ENCODE measurements at regions not wholly inside any gene's neighbourhood (a gene's known extent, or its start where the extent isn't known, plus 50 kb on each side); places are given as distances from the start of the nearest gene placed in this dataset.
"Not testable (repeated sequence)": the region's sequence is repeated elsewhere in the genome, so short reads cannot be mapped to it uniquely, and the experiment has no call there.

DNA sequence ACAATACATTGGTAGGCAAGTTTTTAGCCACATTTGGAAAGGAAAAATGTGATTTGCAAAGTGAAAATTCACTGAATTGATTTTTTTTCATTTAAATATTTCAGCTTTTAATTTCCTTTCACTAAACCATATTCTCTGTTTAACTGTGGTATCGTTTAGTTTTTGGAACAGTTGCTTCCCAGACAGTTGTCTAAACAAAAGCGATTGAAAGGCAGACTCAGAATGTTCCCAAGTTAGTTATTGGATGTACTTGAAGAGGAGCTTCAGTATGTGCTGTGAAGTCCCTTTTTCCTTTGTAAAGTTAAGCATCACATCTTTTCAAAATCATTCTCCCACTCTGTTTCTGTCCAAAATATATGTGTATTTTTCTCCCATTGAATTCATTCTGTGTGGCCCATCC, 623.4 kb upstream of the LUZP2 start:
- DNase-seq (ENCODE audit: low read depth in 2 of 2): no peak
- H3K4me3 ChIP-seq (replicated peaks in 1 of 2; ENCODE audit: low read depth in 2 of 2, low read length in 2 of 2): no peak overlapping the region
- TF ChIP-seq, protein P1, sequence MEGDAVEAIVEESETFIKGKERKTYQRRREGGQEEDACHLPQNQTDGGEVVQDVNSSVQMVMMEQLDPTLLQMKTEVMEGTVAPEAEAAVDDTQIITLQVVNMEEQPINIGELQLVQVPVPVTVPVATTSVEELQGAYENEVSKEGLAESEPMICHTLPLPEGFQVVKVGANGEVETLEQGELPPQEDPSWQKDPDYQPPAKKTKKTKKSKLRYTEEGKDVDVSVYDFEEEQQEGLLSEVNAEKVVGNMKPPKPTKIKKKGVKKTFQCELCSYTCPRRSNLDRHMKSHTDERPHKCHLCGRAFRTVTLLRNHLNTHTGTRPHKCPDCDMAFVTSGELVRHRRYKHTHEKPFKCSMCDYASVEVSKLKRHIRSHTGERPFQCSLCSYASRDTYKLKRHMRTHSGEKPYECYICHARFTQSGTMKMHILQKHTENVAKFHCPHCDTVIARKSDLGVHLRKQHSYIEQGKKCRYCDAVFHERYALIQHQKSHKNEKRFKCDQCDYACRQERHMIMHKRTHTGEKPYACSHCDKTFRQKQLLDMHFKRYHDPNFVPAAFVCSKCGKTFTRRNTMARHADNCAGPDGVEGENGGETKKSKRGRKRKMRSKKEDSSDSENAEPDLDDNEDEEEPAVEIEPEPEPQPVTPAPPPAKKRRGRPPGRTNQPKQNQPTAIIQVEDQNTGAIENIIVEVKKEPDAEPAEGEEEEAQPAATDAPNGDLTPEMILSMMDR (IDR thresholded peaks at IDR 0.05; ENCODE audit: low read depth, low read length): no peak

DNA sequence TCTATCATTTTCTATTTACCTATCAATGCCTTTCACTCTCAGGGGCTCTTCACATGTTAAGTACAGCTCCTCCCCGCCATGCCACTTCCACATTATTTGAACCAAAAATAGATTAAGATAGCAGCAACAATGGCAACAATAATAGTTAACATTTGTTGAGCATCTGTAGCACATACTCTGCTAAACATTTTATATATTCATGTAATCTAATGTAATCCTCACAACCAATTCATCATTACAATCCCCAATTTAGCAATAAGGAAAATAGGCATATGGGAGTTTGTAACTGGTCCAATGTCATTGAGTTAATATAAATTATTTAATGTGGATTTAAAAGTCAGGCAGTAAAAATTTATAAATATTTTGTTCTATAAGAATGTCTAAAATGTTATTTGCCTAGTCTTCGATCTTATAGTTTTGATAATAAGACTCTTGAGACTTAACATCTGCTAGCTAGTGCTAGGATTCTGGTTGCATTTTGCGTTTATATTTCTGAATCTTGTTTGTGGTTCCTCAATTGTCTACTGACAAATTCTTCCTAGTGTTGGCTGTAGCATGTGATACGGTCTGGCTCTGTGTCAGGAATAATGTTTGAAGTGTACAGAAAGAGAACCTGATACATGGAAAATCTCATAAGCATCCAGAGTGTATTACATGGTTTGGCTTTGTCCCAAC, 621.5 kb upstream of the LUZP2 start:
- H3K4me3 ChIP-seq (replicated peaks in 1 of 2; ENCODE audit: low read depth in 2 of 2, low read length in 2 of 2): no peak overlapping the region
- DNase-seq (ENCODE audit: low read depth in 2 of 2): peak in 1 of 2 donors; percentile 18
- TF ChIP-seq, protein P1 (IDR thresholded peaks at IDR 0.05; ENCODE audit: low read depth, low read length): no peak

DNA sequence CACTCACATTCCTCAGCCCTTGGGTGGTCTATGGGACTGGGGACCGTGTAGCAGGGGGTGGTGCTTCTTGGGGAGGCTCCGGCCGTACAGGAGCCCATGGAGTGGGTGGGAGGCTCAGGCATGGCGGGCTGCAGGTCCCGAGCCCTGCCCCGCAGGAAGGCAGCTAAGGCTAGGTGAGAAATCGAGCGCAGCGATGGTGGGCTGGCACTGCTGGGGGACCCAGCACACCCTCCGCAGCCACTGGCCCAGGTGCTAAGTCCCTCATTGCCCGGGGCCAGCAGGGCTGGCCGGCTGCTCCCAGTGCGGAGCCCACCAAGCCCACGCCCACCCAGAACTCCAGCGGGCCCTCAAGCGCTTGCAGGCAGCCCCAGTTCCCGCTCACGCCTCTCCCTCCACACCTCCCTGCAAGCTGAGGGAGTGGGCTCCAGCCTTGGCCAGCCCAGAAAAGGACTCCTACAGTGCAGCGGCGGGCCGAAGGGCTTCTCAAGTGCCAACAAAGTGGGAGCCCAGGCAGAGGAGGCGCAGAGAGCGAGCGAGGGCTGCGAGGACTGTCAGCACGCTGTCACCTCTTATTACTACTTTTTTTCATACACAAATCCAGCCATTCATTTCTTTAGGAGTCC, 613.3 kb upstream of the LUZP2 start:
- H3K4me3 ChIP-seq (replicated peaks in 1 of 2; ENCODE audit: low read depth in 2 of 2, low read length in 2 of 2); DNase-seq (ENCODE audit: low read depth in 2 of 2): not testable (repeated sequence)

DNA sequence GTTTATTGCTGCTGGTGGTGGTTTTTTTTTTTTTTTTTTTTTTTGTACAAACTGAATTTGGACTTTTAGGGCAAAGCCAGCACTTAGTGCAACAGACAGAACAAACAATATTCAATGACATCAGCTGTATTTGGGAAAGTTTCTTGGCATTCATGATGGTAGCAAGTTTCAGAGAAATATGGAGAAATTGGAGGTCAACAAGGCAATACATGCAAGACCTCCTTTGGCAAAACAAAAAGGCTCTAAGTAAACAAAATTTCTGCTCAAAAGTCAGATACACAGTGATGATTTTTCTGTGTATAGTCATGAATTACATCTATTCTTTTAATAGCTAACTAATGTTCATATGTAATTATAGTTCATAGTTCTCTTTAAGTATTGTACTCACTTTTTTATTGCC, 612.5 kb upstream of the LUZP2 start:
- TF ChIP-seq, protein P1 (IDR thresholded peaks at IDR 0.05; ENCODE audit: low read depth, low read length): no peak
- no peak overlapping the region for H3K4me3 ChIP-seq (replicated peaks in 1 of 2; ENCODE audit: low read depth in 2 of 2, low read length in 2 of 2)
- no peak for DNase-seq (ENCODE audit: low read depth in 2 of 2)

DNA sequence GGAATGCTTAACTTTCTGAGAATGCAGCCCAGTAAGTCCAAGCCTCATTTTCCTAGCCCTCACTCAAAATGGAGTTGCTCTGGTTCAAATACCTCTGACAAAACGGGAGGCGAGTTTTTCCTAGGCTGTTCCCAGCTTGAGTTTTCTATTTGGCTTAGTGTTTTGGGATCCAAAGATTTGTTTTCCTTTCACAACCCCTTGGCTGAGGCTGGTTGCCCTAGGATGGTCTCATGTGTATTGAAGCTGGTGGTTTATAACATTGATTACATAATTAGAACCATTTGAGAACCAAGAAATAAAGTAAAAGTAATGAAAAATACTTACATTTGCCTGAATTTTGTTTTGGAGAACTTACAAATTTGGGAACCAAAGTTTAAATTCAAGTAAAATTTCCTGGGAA, 611.1 kb upstream of the LUZP2 start:
- TF ChIP-seq, protein P1 (IDR thresholded peaks at IDR 0.05; ENCODE audit: low read depth, low read length): no peak
- H3K4me3 ChIP-seq (replicated peaks in 1 of 2; ENCODE audit: low read depth in 2 of 2, low read length in 2 of 2): no peak overlapping the region
- no peak for DNase-seq (ENCODE audit: low read depth in 2 of 2)

DNA sequence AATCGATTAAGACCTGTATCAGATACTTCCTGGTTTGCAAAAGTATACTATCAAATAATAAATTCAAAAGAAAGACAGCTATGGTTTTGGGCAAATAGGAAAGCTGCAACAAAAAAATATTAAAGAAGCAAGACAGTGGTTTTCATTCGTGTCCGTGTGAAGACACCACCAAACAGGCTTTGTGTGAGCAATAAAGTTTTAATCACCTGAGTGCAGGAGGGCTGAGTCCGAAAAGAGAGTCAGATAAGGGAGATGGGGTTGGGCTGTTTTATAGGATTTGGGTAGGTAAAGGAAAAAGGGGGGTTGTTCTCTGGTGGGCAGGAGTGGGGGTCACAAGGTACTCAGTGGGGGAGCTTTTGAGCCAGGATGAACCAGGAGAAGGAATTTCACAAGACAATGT, 609.7 kb upstream of the LUZP2 start:
- not testable (repeated sequence) for DNase-seq (ENCODE audit: low read depth in 2 of 2)

DNA sequence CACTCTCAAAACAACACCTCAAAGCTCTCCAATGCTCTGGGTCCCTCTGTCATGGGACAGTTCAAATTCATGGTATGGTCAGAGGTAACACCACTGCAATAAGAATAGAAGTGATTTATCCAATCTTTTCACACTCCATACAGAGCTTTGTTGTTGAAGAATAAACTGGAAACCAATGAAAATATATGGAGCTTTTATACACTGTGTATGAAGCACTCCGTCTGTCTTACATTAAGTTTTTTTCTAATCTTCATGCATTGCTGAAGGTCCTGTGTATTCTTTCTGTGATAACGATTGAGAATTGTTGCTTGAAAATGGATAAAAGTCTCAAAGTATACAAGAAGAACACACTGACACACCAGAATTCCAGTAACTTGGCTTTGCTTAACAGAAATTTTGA, 603.7 kb upstream of the LUZP2 start:
- no peak overlapping the region for H3K4me3 ChIP-seq (replicated peaks in 1 of 2; ENCODE audit: low read depth in 2 of 2, low read length in 2 of 2)
- TF ChIP-seq, protein P1 (IDR thresholded peaks at IDR 0.05; ENCODE audit: low read depth, low read length): no peak
- DNase-seq (ENCODE audit: low read depth in 2 of 2): no peak

More for the DNA sequence above, 609.7 kb upstream of the LUZP2 start:
- not testable (repeated sequence) for H3K4me3 ChIP-seq (replicated peaks in 1 of 2; ENCODE audit: low read depth in 2 of 2, low read length in 2 of 2)

All from cardiac fibroblast (primary cell).